NCI-H1694 treated with DMSO at 0.1 percent for 48 hours (cell line): ENCODE measurements at regions not wholly inside any gene's neighbourhood (a gene's known extent, or its start where the extent isn't known, plus 50 kb on each side); places are given as distances from the start of the nearest gene placed in this dataset.

Source experiments
- DNase-seq: peaks from one replicate; lab custom pipeline; 2025; lab: John Stamatoyannopoulos, UW

DNA sequence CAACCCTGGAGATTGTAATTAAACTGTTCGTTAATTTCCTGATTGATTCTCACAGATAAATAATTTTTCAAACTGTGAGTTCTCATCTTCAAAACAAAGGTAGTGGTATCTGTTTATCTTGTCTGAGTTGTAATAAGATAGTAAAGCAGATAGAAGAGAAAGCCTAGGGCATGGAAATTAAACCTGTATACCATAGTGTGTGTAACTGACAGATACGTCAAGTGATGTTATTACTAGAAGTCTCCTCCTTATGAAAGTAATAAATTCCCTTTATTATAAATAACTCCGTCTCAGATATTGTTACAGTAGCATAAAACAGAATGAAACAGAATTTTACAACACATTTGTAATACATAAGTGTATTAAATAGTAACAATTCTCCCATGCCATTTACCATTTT is 1065.1 kb downstream of the SLITRK1 start:
- DNase-seq, result no peak

DNA sequence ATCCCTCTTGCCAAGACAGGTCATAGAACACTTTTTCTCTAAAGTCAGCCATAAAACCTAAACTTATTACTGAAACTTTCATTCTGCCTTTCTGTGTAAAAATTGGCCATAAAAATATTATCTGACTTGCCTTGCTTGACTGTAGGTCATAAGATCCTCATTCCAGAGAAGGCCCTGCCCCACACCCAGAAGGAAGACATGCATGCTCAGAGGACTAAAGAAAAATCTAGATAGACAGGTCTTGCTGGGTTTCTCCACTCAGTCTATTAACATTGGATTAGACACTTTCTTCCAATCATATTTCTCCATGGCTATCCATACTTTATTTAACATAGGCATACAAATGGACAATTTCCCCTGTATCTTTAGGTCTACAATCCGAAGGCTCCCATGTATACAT is 1066.5 kb downstream of the SLITRK1 start:
- DNase-seq, result no peak

DNA sequence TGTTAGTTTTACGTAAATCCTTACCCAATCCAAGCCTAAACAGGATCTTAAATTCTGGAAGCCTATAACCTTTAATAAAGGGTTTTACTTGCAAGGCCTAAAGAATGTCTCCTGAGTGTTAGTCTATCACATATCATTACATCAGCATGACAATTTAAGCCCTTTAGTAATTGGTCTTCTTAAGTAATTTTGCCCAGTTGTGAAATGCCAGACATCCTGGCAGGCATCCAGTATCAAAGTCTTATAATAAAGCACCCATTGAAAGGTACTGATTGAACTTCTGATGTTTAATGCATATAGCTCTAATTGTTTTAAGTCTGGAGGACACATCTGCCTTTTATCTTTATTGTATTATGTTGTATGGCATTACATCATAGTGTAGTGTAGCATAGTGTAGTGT is 1078.9 kb downstream of the SLITRK1 start:
- no peak for DNase-seq

DNA sequence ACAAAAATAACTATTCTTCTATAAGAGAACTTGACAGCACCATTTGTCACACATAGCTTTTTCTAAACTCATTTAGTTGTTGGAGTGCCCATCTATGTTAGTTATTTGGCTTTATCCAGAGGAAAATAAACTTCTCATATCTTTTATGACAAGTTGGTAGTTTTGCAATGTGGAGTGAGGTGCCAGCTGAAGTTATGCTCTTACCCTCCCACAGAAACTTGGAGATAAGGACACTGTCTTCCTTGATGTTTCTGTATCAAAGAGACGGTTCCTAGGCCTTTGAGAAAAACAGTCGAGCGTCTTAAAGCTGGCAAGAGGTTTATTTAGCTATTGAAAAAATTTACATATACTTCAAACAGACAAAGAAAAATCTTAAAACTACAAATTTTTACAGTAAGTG is 1079.7 kb downstream of the SLITRK1 start:
- no peak for DNase-seq

DNA sequence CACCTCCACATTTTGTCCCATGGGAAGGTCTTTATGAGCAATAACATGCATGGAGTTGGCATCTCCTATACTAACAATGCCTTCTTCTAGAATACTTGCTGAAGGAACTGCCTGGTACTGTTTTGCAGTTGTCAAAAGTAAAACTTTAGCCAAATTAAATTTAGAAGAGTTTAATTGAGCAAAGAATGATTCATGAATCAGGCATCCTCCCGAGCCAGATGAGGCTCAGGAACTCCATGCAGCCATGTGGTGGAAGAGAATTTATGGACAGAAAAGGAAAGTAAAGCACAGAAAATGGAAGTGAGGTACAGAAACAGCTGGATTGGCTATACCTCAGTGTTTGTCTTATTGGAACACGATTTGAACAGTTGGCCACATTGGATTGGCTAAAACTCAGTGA is 1081.9 kb downstream of the SLITRK1 start:
- DNase-seq, result no peak

DNA sequence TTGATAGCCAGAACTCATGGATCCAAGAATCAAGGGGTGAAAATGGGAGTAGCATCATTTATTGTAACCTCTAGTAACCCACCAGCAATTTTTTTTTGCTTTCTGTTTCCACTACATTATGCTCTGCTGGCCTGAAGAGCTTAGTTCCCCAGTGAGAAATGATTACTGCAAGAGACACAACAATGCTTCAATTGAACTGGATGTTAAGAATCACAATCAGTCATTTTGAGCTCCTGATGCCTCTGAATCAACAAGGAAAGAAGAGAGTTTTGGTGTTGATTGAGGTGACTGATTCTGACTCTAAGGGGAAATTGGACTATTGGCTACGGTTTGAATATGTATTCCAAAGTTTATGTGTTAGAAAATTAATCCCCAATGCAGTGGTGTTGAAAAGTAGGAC is 1084.4 kb downstream of the SLITRK1 start:
- no peak for DNase-seq

DNA sequence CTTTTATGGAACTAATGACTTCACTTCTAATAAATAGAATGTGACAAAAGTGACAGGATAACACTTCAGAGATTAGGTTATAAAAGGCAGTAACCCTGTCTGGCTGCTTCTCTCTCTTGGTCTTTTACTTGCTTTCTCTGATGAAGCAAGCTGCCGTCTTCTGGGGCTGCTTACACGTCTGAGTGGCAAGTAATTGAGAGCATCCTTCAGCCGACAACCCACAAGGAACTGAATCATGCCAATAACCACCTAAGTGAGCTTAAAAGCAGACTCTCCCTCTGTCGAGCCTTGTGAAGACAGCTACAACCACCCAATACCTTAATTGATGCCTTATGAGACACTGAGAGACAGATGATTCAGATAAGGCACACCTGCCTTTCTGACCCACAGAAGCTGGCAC is 1091.2 kb downstream of the SLITRK1 start:
- no peak for DNase-seq

DNA sequence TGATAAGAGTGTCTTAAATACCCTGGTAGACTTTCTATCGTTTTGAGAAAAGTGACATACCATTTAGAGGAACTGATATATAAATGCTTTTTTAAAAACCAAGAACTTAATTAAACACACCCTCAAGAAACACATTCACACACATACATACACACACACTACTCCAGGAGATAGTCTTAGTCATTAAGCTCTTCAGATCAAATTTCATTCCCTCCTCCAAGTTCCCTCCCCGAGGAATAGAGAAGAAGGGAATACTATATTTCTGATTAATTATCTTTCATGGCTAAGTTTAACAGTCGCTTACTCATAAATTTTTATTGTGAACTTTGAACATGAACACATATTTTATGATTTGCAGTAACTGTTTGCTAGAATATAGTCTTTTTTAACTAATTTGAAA is 1109.5 kb downstream of the SLITRK1 start:
- no peak for DNase-seq

DNA sequence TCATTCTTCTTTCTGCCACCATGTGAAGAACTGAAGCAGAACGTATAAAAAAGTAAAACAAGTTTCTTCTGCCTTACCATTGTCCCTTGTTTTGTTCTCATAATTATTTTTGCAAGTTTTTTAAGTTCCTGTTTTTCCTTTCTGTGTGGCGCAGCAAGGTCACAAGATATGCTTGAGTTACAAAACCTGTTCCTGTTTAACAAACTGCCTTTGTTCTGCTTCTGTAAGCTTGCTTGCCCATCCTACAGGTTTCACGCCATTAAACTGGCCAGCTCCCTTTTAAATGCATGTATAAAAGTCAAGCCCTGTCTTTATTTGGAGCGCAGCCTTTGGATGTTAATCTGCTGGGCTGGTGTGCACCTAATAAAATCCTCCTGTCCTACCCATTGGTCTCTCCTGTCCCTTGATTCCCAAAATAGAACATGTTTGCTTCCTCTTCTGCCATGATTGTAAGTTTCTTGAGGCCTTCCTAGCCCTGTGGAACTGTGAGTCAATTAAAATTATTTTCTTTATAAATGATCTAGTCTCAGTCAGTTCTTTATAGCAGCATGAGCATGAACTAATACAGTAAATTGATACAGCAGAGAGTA is 1115.4 kb downstream of the SLITRK1 start:
- DNase-seq, result no peak

DNA sequence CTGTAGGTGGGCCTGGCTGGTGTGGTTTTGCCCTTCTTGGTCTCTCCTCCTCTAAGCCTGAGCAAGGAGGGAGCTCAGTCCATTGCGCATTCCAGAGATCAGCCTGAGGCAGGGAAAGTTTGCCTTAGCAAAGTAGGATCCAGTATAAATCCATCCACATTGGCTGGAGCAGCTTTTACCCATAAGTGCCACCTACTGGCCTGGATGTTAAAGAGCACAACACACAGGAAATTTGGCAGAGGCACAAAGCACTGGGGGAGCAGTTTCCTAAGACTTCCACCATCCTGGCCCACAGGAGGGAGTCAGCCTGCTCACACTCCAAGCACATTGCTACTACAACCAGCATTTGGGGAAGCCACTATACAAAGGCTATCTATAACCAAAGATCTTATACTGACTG is 1124.2 kb downstream of the SLITRK1 start:
- DNase-seq, result no peak

DNA sequence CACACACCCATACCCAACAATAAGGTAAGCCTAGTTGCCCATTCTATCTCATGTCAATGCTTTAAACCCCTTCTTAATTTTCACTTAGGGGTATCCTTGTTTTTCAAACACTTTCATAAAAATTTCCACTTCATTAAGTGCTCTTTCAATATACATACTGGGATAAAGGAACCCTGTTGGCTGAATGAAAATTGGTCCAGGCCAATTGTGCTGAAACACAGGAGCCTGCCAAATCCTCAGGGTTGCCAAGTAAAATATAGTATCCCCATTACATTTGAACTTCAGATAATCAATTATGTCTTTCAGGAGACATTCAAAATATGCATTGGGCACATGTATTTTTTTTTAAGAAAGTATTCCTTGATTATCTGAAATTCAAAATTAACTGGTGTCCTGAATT is 1131.1 kb downstream of the SLITRK1 start:
- no peak for DNase-seq

DNA sequence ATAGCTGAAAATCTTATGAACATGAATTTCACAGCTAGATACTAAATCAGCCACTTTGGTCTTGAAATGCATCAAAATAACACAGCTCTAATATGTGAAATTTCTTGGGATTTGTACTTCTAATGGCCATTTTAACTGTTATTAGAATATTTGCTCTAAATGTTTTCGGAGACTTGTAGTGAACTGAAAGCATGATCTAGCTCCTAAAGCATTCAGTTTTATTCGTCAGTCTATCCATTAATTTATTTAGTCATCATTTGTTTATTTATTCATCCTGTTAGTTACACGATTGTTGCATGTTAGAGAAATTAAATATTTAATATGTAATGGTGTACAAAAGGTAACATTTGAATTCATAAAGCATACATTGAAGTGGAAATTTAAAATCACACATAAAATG is 1132.7 kb downstream of the SLITRK1 start:
- DNase-seq, result no peak

DNA sequence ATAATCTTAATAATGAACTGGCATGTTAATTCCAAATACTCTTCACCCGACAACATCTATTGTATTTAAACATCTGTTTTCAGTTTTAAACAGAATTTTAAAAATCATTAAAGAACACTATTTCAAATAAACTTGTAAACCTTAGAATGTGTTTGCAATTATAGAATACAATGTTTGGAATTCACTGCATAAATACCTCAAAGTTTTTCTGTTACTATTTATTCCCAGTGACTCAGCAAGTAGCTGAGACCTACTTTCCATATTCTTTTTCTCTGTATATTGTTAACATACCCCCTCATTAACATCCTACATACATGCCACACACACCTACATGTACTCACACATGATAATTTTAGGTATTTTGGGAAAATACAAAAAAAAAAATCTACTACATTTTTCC is 1134.3 kb downstream of the SLITRK1 start:
- no peak for DNase-seq

DNA sequence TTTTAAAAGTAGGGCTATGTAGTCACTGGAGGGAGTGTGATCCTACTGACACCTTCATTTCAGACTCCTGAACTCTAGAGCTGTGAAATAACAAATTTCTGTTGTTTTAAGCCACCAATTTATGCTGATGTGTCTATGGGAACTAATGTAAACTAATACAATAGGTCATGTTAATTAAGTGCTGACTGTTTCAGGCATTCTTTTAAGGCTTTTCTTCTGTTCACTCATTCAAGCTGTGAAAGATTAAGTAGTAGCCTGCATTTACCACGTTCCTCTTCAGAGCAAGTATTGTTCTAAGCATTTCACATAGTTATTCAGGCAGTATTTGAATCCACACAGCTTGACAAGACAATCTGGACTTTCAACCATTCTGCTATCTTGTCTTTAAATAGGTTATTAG is 1135.0 kb downstream of the SLITRK1 start:
- DNase-seq, result no peak

DNA sequence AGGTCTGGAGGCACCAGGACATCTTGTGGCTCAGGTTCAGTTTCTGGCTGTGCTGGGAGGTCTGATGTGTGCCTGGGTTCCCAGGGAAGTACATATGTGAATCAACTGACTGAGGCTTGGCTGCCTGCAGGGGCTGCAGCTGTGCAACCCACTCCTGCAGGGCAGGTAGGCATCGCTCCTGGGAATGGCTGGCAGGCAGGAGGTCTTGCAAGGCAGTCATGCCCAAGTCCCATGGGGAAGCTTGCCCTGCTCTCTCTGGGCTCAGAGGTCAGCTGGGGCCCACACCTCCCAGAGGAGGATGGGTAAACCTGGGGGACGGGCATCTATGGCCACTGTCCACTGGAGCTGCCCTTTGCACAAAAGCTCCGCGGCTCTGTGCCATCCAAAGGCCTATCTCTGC is 1141.8 kb downstream of the SLITRK1 start:
- DNase-seq, result no peak

DNA sequence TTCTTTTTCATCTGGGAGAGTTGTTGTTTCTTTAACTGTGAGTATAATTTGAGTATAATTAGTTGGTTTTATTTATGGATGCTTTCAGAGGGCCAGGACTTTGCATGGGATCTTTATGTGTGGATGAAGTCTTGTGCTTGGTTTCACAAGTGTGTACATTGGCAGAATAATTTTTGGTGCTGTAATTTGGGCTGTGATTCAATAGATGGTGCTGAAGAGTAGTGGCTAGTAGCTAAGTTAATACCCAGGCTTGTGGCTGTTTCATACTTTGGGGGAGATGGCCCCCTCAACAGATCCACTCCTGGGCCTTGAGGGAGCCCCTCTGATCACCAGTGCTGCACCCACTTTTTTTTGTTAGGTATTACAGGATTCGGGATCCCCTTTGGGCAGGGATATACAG is 1142.4 kb downstream of the SLITRK1 start:
- no peak for DNase-seq

DNA sequence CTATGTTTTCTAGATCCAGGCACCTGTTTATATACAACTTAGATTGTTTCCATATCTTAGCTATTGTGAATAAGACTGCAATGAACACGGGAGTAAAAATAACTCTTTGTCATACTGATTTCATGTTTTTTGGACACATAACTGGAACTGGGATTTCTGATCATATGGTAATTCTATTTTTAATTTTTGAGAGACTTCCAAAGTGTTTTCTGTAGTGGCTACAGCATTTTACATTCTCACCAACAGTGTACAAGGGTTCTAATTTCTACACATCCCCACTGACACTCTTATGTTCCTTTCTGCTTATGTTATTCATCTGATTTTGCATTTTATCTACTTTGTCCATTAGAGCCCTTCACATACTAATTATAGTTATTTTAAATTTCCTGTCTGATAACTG is 1152.9 kb downstream of the SLITRK1 start:
- no peak for DNase-seq

DNA sequence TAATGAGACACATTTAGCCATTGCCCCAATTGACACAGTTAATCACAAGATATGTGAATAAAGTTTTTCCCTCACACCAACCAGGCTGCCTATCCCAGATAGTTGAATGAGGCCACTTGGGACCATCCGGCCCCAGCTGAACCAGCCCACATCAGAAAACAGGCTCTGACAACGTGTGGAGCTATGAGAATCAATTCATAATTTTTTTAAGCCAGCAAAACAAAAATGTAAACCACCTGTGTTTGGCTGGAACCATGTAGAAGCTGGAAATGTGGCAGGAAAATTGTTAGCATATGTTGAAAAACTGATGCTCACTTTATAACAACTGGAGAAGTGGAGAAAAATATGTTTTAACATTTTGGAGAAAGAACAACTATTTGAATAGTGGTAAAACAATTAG is 1161.3 kb downstream of the SLITRK1 start:
- no peak for DNase-seq

DNA sequence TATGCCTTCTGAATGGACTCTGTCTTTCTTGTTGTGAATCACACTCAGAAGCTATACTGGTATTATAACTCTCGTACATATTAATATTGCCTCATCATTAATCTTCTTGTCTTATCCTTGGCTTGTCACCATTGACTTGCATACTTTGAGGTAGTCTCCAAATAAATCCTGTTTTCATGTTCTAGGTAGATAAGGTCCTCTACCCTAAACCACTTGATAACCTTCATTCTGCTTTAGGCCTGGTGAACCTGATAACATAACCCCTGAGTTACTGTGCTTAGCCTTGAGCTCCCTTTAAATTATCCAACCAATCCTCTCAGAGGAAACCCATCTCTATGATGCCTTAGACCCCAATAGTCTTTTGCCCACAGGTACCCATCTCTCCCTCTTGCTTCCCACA is 1162.3 kb downstream of the SLITRK1 start:
- no peak for DNase-seq

DNA sequence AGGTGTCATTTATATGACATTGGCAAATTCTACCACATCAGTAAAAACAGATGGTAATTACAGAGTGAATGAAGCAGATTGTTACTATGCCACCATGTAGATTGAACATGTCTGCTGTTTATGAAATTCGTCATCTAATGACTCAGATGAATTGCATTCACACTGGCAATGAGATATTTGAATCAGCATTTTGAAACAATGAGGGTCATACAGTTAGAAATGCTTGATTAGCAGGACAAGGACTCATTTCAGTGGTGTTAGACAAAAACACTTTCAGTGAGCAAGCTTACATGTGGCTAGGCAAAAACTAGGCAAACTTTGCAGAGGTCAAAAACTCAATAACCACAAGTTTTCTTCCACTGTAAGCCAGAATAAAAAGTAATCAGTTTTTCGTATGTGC is 1165.0 kb downstream of the SLITRK1 start:
- DNase-seq, result no peak

DNA sequence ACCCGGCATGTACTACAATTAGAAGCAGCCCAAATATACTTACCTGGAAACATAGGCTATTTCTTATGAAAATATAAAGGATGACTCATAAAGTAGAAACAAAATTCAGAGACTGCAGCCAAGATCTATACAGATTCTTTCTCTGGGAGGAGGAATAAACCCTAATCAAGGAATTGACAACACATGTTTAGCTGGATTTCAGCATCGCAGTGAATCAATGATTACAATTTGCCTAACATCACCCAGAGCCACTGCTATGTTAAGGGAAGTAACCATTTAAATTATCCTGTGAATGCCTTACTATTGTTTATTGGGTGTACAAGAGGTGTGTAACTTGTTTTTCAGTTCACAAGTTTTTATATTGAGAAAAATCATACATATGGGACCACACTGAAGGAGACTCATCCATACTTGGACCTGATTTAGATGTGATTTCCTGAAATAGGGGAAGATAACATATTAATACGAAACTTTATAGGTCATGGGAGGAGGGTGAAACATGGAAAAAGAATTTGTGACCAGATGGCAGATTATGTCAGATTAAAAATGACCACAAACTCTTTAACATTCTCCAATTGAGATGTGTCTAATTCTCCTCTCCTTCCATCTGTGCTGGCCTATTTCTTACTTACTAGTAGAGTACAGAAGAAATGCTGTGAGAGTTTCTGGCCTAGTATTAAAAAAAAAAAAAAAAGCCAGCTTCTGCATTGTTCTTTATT is 1168.4 kb downstream of the SLITRK1 start:
- DNase-seq, result no peak

DNA sequence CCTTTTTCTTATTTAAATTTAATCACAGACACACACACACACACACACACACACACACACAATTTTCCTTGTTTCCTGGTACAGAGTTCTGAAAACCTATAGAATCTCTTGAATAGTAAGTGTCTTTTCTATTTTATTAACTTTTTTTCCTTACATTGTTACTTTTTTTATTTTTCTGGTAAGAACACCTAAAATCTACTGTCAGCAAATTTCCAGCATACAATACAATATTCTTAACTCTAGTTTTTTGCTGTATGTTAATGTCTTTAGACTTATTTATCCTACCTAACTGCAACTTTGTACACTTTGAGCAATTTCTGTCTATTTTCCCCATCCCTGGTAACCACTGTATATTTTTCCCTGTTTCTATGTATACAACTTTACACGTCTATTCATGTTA is 1179.8 kb downstream of the SLITRK1 start:
- no peak for DNase-seq

DNA sequence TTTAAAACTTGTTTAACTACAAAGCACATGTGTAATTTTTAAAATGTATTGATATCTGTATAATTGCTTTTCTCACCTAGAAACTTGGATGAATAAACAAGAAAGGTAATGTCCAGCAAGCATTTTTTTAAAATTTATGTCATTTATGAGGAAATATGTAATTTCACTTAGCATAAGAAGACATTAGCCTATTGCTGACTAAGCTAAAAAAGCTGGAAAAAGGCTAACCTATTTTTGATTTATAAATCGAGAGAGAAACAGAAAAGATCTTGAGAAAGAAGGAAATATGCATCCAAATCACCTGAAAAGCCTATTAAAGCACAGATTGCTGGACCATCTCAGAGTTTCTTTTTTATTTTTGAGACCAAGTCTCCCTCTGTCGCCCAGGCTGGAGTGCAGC is 1181.3 kb downstream of the SLITRK1 start:
- no peak for DNase-seq

DNA sequence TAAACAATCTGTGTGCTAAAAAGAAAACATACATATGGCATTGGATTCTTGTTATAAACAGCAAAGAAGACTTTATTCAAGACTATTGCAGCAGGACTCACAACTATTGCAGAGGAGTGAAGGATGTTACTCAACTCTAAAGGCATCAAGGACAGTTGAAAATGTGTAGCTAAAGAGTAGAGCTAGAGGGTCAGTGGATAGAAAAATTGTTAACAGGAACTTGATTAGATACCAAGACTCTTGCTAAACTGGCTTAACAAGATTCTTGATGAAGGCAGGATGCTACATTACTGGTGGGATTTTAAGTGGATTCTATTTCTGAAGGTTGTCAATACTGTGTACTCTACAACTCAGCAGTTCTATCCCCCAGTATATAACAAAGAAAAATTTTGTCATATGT is 1183.3 kb downstream of the SLITRK1 start:
- DNase-seq, result no peak
